ENCODE measurements at regions not wholly inside any gene's neighbourhood (a gene's known extent, or its start where the extent isn't known, plus 50 kb on each side); places are given as distances from the start of the nearest gene placed in this dataset.

GRCh38 chr1:56409112-56409691, 170.2 kb downstream of the PLPP3 start:
- Histone ChIP-seq H3K36me3 (no peaks in the 10 kb centered on the region), H3K27ac (no peak overlapping the region), H3K27me3 (no peaks in the 10 kb centered on the region), H3K4me3 (no peak overlapping the region), H3K4me1 (peaks cover 0 to 21% (median 8%) of the 10 kb centered on the region in 4 donors), H3K9me3 (no peaks in the 10 kb centered on the region)
- no peak for TF ChIP-seq POLR2A (IDR thresholded peaks at IDR 0.05)
- TF ChIP-seq EP300 (IDR thresholded peaks at IDR 0.05), result no peak
- TF ChIP-seq CTCF (IDR thresholded peaks at IDR 0.05), result peak in 1 of 5 experiments; percentile 24
- no peak for DNase-seq (ENCODE audit: low spot score in 2 of 2)
- 86 to 91% methylated on average over 8 of the region's 8 CpGs for WGBS, 2 donors

- Histone ChIP-seq H3K4me3 (no peak overlapping the region), H3K4me1 (peaks cover 0 to 18% (median 4%) of the 10 kb centered on the region in 4 donors), H3K27me3 (no peaks in the 10 kb centered on the region), H3K9me3 (no peaks in the 10 kb centered on the region), H3K36me3 (no peaks in the 10 kb centered on the region), H3K27ac (no peak overlapping the region)
- WGBS, 2 donors, result 90 to 95% methylated on average over 2 of the region's 2 CpGs
- TF ChIP-seq POLR2A (IDR thresholded peaks at IDR 0.05) (no peak), CTCF (IDR thresholded peaks at IDR 0.05) (no peak), EP300 (IDR thresholded peaks at IDR 0.05) (no peak)
- no peak for DNase-seq (ENCODE audit: low spot score in 2 of 2)
Measured at GRCh38 chr1:56406821-56407220, 172.5 kb downstream of the PLPP3 start.

DNA sequence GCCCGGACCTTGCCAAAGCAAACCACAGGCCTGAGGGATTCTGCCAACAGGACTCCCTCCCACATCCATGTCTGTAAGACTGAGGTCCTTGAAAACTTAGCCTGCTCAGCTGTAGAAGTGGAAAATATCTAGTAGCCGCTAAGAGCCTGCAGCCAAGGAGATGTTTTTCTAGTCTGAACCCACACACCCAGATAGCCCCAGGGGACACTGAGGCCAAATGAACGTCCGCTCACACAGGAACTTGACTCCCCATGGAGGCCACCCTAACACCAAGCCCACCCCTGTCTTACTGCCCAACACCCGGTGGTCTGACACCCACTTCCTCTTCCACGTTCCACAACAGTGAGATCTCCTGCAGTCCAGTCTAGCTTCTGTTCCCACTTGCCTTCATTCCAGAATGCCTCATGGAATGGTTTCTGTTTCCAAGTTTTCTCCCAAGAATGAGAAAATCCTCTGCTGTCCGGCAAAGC, 174.8 kb downstream of the PLPP3 start:
- 29 to 45% methylated on average over 7 of the region's 7 CpGs for WGBS, 2 donors
- no peaks in the 10 kb centered on the region for H3K27me3 ChIP-seq
- no peaks in the 10 kb centered on the region for H3K36me3 ChIP-seq
- peaks cover 0 to 17% (median 4%) of the 10 kb centered on the region in 4 donors for H3K4me1 ChIP-seq
- TF ChIP-seq EP300 (IDR thresholded peaks at IDR 0.05) (peak in 1 of 2 donors; percentile 68), CTCF (IDR thresholded peaks at IDR 0.05) (no peak), POLR2A (IDR thresholded peaks at IDR 0.05) (no peak)
- peak; percentile 58 to 60 for DNase-seq (ENCODE audit: low spot score in 2 of 2)
- H3K9me3 ChIP-seq, result peaks cover 0 to 4% (median 0%) of the 10 kb centered on the region in 4 donors
- no peak overlapping the region for H3K4me3 ChIP-seq
- H3K27ac ChIP-seq, result peak overlapping the region in 2 of 4 donors; percentile 80

DNA sequence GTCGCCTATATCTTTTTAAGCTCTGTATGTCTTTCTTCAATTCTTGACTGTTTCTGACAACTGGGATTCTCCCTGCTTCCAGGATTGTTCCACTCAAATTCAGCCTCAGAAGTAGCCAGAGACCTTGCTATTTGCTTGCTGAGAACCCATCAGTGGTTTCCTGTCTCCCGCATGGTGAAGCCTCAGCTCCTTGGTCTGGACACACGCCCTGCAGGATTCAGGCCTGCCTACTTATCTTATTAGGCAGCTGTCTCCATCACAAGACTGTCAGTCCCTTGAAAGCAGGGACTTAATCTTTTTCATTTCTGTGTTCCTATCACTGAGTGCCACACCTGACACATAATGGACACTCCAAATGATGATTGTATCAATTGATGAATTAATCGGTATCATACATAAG, 175.3 kb downstream of the PLPP3 start:
- no peaks in the 10 kb centered on the region for H3K36me3 ChIP-seq
- no peak for DNase-seq (ENCODE audit: low spot score in 2 of 2)
- H3K9me3 ChIP-seq, result peaks cover 0 to 4% (median 0%) of the 10 kb centered on the region in 4 donors
- TF ChIP-seq CTCF (IDR thresholded peaks at IDR 0.05) (no peak), POLR2A (IDR thresholded peaks at IDR 0.05) (no peak), EP300 (IDR thresholded peaks at IDR 0.05) (no peak)
- peak overlapping the region in 2 of 4 donors; percentile 80 for H3K27ac ChIP-seq
- 68 to 71% methylated on average over 4 of the region's 4 CpGs for WGBS, 2 donors
- H3K27me3 ChIP-seq, result no peaks in the 10 kb centered on the region
- H3K4me1 ChIP-seq, result peaks cover 0 to 17% (median 4%) of the 10 kb centered on the region in 4 donors
- no peak overlapping the region for H3K4me3 ChIP-seq

GRCh38 chr1:56403321-56403720, 176.0 kb downstream of the PLPP3 start:
- Histone ChIP-seq H3K4me3 (no peak overlapping the region), H3K27ac (no peak overlapping the region), H3K36me3 (no peaks in the 10 kb centered on the region), H3K27me3 (no peaks in the 10 kb centered on the region), H3K4me1 (peaks cover 0 to 17% (median 4%) of the 10 kb centered on the region in 4 donors), H3K9me3 (peaks cover 0 to 4% (median 0%) of the 10 kb centered on the region in 4 donors)
- WGBS, 2 donors, result 84 to 92% methylated on average over 4 of the region's 4 CpGs
- TF ChIP-seq POLR2A (IDR thresholded peaks at IDR 0.05) (no peak), CTCF (IDR thresholded peaks at IDR 0.05) (no peak), EP300 (IDR thresholded peaks at IDR 0.05) (no peak)
- no peak for DNase-seq (ENCODE audit: low spot score in 2 of 2)

Data from tibial nerve (tissue), 4 donors.